Ovary (tissue), 7 donors: ENCODE measurements at regions not wholly inside any gene's neighbourhood (a gene's known extent, or its start where the extent isn't known, plus 50 kb on each side); places are given as distances from the start of the nearest gene placed in this dataset.

ENCODE experiments used
- DNase-seq, 5 donors: peaks; one replicate each; pipeline ENCODE4 v3.0.0-alpha.2; 2019 to 2020
- H3K27ac ChIP-seq, 2 donors: fragments of 200-600 bp; one replicate each; pipeline versions ENCODE4 v1.5.1 to v1.8.0; 2019 to 2022
- H3K27me3 ChIP-seq: fragments of 200-600 bp; one replicate; pipeline ENCODE4 v1.8.0; 2022
- H3K36me3 ChIP-seq: fragments of 200-600 bp; sonication (generic); one replicate; pipeline ENCODE4 v1.5.1; 2019
- H3K4me1 ChIP-seq: one replicate; pipeline ENCODE4 v1.8.1; 2013; ENCODE audit warnings: mild to moderate bottlenecking, moderate library complexity; ENCODE audit not compliant: insufficient read depth
- H3K4me3 ChIP-seq: fragments of 200-600 bp; sonication (generic); one replicate; pipeline ENCODE4 v1.5.1; 2017
- H3K9me3 ChIP-seq, 2 donors: fragments of 200-600 bp in 1 of 2; sonication (generic) in 1 of 2; one replicate each; pipeline versions ENCODE4 v1.5.1 to v1.8.1; 2013 to 2019; ENCODE audit warnings: mild to moderate bottlenecking in 1 of 2, moderate library complexity in 1 of 2
- EP300 ChIP-seq: sonication (generic); formaldehyde crosslinking; IDR thresholded peaks from one replicate; pipeline ENCODE4 v1.6.1; 2017; ENCODE audit warnings: antibody characterized with exemption
- POLR2A ChIP-seq: fragments of 450-650 bp; IDR thresholded peaks from one replicate; pipeline ENCODE4 v1.6.1; 2017; ENCODE audit warnings: antibody characterized with exemption, mild to moderate bottlenecking, moderate library complexity
- WGBS, 3 donors: extraction: QIAGEN DNeasy Blood & Tissue Kit in 1 of 3; methylation state at CpG; one replicate each; pipeline versions ENCODE4 v1.1.5 to v1.1.7; 2013 to 2017; 5-methylcytosine and 5-hydroxymethylcytosine counted together
- intact Hi-C, 4 donors: fragments of 100-400 bp; cut with DNase I; formaldehyde crosslinking; loops; one replicate each; pipeline versions ENCODE4 v1.11.0 to v1.15.1; 2022 to 2023
- TF ChIP-seq, protein P1 (sequence below), 3 donors: fragments of 450-650 bp in 2 of 3; fragments of 200-600 bp in 1 of 3; IDR thresholded peaks; one replicate each; pipeline versions ENCODE4 v1.5.1 to v1.8.0; 2016 to 2022; ENCODE audit warnings: antibody characterized with exemption in 3 of 3, mild to moderate bottlenecking in 1 of 3
- donor health status: DM: no; HTN: no; CAD: no; lungs with moderate emphysema.
- donor health status: DM: no; HTN: no; CAD: no.
- donor health status: Bipolar disorder and iron deficiency.
- donor health status: DM: no; HTN: no; CAD: no.
- donor health status: DM: yes; HTN: yes; CAD: no.

DNA sequence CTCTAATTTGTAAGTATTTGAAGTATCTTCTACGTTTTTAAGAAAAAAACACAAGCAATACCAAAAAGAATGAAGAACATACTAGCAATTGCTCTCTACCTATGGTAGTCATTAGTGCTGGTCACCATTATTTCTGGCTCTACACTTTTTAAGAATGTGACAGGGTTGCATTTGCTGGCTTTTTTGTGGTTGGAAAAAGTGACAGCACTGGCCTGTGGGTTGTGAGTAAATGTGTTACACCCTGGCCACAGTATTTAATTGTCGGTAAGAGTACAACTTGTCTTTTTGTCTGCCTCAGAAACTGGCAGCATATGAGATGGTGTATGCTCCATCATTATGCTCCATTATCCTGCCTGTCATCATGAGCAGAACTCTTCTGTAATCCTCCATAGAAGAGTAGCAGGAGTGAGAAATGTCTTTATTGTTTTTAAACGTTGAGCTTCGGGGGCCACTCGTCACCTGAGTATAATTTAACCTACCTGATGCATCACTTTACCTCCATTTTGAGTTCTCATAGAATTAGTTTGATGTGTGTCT is 449.8 kb downstream of the ISL1 start:
- Histone ChIP-seq H3K27me3 (no peaks in the 10 kb centered on the region), H3K36me3 (no peaks in the 10 kb centered on the region), H3K9me3 (no peaks in the 10 kb centered on the region), H3K4me1 (no peaks in the 10 kb centered on the region), H3K4me3 (no peak overlapping the region), H3K27ac (no peak overlapping the region)
- 73 to 79% (median 76%) methylated on average over 5 of the region's 5 CpGs for WGBS, 3 donors
- intact Hi-C loops: no loop called here
- TF ChIP-seq, protein P1, sequence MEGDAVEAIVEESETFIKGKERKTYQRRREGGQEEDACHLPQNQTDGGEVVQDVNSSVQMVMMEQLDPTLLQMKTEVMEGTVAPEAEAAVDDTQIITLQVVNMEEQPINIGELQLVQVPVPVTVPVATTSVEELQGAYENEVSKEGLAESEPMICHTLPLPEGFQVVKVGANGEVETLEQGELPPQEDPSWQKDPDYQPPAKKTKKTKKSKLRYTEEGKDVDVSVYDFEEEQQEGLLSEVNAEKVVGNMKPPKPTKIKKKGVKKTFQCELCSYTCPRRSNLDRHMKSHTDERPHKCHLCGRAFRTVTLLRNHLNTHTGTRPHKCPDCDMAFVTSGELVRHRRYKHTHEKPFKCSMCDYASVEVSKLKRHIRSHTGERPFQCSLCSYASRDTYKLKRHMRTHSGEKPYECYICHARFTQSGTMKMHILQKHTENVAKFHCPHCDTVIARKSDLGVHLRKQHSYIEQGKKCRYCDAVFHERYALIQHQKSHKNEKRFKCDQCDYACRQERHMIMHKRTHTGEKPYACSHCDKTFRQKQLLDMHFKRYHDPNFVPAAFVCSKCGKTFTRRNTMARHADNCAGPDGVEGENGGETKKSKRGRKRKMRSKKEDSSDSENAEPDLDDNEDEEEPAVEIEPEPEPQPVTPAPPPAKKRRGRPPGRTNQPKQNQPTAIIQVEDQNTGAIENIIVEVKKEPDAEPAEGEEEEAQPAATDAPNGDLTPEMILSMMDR (IDR thresholded peaks at IDR 0.05): no peak
- no peak for TF ChIP-seq POLR2A
- no peak for TF ChIP-seq EP300
- DNase-seq: no peak

DNA sequence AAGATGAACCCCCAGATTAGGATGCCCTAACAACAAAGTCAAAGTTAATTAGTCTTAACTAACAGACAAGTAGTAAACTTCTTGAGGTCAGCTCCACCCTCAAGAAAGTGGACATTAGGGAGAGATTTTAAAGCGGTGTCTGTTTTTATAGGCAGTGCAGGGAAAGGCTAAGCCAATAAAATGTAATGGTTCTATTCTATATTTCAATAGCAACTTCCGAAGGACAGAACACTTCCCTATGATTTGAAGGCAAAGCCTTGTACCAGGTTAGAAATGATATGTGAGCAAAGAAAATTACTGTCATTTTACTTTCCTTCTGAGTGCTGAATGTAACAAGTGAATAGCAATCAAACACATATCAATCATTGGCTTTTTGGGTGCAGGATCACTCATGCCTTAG is 455.2 kb downstream of the ISL1 start:
- intact Hi-C loops: no loop called here
- no peaks in the 10 kb centered on the region for H3K36me3 ChIP-seq
- no peak overlapping the region for H3K4me3 ChIP-seq
- H3K4me1 ChIP-seq: no peaks in the 10 kb centered on the region
- no peak overlapping the region for H3K27ac ChIP-seq
- DNase-seq: no peak
- no peaks in the 10 kb centered on the region for H3K9me3 ChIP-seq
- no peaks in the 10 kb centered on the region for H3K27me3 ChIP-seq
- WGBS, 3 donors: 40 to 42% (median 41%) methylated on average over 2 of the region's 2 CpGs
- TF ChIP-seq EP300 (no peak), POLR2A (no peak)
- TF ChIP-seq, protein P1 (IDR thresholded peaks at IDR 0.05): no peak

DNA sequence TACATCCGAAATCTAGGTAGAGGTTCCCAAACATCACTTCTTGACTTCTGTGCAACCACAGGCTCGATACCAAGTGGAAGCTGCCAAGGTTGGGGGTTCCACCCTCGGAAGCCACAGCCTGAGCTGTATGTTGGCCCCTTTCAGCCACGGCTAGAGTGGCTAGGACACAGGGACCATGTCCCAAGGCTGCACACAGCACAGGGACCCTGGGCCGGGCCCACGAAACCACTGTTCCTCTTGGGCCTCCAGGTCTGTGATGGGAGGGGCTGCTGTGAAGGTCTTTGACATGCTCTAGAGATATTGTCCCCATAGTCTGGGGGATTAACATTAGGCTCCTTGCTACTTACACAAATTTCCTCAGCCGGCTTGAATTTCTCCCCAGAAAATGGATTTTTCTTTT is 460.6 kb downstream of the ISL1 start:
- Histone ChIP-seq H3K9me3 (no peaks in the 10 kb centered on the region), H3K27me3 (no peaks in the 10 kb centered on the region), H3K27ac (no peak overlapping the region), H3K4me3 (no peak overlapping the region), H3K4me1 (no peaks in the 10 kb centered on the region), H3K36me3 (no peaks in the 10 kb centered on the region)
- WGBS, 3 donors: 76 to 88% (median 87%) methylated on average over 7 of the region's 7 CpGs
- DNase-seq: no peak
- intact Hi-C loops: no loop called here
- TF ChIP-seq EP300 (no peak), POLR2A (no peak)
- TF ChIP-seq, protein P1 (IDR thresholded peaks at IDR 0.05): no peak

DNA sequence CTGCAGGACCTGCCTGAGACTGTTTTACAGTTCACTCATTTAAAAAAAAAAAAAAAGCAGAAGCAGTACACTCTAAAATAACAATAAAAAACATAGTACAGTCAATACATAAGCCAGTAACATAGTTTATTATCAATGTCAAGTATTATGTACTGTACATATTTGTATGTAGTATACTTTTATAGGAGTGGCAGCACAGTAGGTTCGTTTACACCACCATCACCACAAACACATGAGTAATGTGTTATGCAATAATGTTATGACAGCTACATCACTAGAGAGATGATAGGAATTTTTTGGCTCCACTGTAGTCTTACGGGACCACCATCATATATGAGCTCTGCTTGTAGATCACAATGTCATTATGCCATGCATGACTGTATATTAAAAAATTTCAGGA is 462.8 kb downstream of the ISL1 start:
- no peaks in the 10 kb centered on the region for H3K27me3 ChIP-seq
- TF ChIP-seq EP300 (no peak), POLR2A (no peak)
- TF ChIP-seq, protein P1 (IDR thresholded peaks at IDR 0.05): no peak
- no peak for DNase-seq
- WGBS, 3 donors: 60 to 70% (median 66%) methylated on average over 2 of the region's 2 CpGs
- intact Hi-C loops: no loop called here
- no peak overlapping the region for H3K4me3 ChIP-seq
- no peaks in the 10 kb centered on the region for H3K4me1 ChIP-seq
- no peaks in the 10 kb centered on the region for H3K9me3 ChIP-seq
- no peak overlapping the region for H3K27ac ChIP-seq
- H3K36me3 ChIP-seq: no peaks in the 10 kb centered on the region
